ENCODE measurements at regions not wholly inside any gene's neighbourhood (a gene's known extent, or its start where the extent isn't known, plus 50 kb on each side); places are given as distances from the start of the nearest gene placed in this dataset.

- Mint-ChIP-seq H3K4me3 (no peak overlapping the region), H3K27me3 (no peaks in the 10 kb centered on the region)
- intact Hi-C loops (cut with DNase I, micrococcal nuclease): loop anchor here in 1 of 2 experiments (10.0 kb wide), 1 partner anchor 59 kb away; no protein-coding TSS in a partner anchor
These were observed 324.5 kb downstream of the SOX9 start for GRCh38 chr17:72445055-72445991.

GRCh38 chr17:72446118-72446517 lies 325.3 kb downstream of the SOX9 start:
- POLR2A ChIA-PET: no interaction called here
- Mint-ChIP-seq H3K4me3 (no peak overlapping the region), H3K27ac (no peak overlapping the region), H3K9me3 (ENCODE audit: low read depth) (no peaks in the 10 kb centered on the region), H3K36me3 (ENCODE audit: low read depth) (no peaks in the 10 kb centered on the region), H3K4me1 (no peaks in the 10 kb centered on the region), H3K27me3 (no peaks in the 10 kb centered on the region)
- DNase-seq (no peak), ATAC-seq (no peak)
- intact Hi-C loops (cut with DNase I, micrococcal nuclease): loop anchor here in 1 of 2 experiments (10.0 kb wide), 1 partner anchor 59 kb away; no protein-coding TSS in a partner anchor
- CTCF ChIA-PET: interaction anchor here (0.7 kb wide), 1 partner anchor 1045 kb away, joined by 3 read pairs; no protein-coding TSS in a partner anchor

More at GRCh38 chr17:72445055-72445991, 324.5 kb downstream of the SOX9 start:
- DNase-seq (no peak), ATAC-seq (no peak)
- no peaks in the 10 kb centered on the region for H3K36me3 Mint-ChIP-seq (ENCODE audit: low read depth)
- POLR2A ChIA-PET: no interaction called here
- H3K9me3 Mint-ChIP-seq (ENCODE audit: low read depth): no peaks in the 10 kb centered on the region
- no peak overlapping the region for H3K27ac Mint-ChIP-seq
- no peaks in the 10 kb centered on the region for H3K4me1 Mint-ChIP-seq
- CTCF ChIA-PET: interaction anchor here (0.7 to 0.9 kb wide), 2 partner anchors 19 to 1045 kb away, joined by 3 to 4 read pairs; no protein-coding TSS in a partner anchor

- Mint-ChIP-seq H3K4me1 (no peaks in the 10 kb centered on the region), H3K9me3 (ENCODE audit: low read depth) (no peaks in the 10 kb centered on the region), H3K27me3 (no peaks in the 10 kb centered on the region), H3K27ac (no peak overlapping the region), H3K4me3 (no peak overlapping the region), H3K36me3 (ENCODE audit: low read depth) (no peaks in the 10 kb centered on the region)
- CTCF ChIA-PET: no interaction called here
- POLR2A ChIA-PET: no interaction called here
- intact Hi-C loops (cut with DNase I, micrococcal nuclease): loop anchor here in 1 of 2 experiments (10.0 kb wide), 1 partner anchor 58 kb away; no protein-coding TSS in a partner anchor
- DNase-seq: no peak
- no peak for ATAC-seq
These were observed 325.9 kb downstream of the SOX9 start for GRCh38 chr17:72446525-72447250.

- H3K9me3 Mint-ChIP-seq (ENCODE audit: low read depth): no peaks in the 10 kb centered on the region
- CTCF ChIA-PET: no interaction called here
- ATAC-seq: no peak
These were observed 326.4 kb downstream of the SOX9 start for GRCh38 chr17:72447251-72447640.

GRCh38 chr17:72448019-72448418 lies 327.2 kb downstream of the SOX9 start:
- POLR2A ChIA-PET: no interaction called here
- ATAC-seq (no peak), DNase-seq (no peak)
- H3K27ac Mint-ChIP-seq: no peak overlapping the region
- CTCF ChIA-PET: no interaction called here
- no peaks in the 10 kb centered on the region for H3K36me3 Mint-ChIP-seq (ENCODE audit: low read depth)
- intact Hi-C loops (cut with DNase I, micrococcal nuclease): loop anchor here in 1 of 2 experiments (10.0 kb wide), 1 partner anchor 57 kb away; no protein-coding TSS in a partner anchor
- no peaks in the 10 kb centered on the region for H3K9me3 Mint-ChIP-seq (ENCODE audit: low read depth)
- no peak overlapping the region for H3K4me3 Mint-ChIP-seq
- no peaks in the 10 kb centered on the region for H3K4me1 Mint-ChIP-seq
- H3K27me3 Mint-ChIP-seq: peaks cover 1% of the 10 kb centered on the region

More at GRCh38 chr17:72447251-72447640, 326.4 kb downstream of the SOX9 start:
- H3K4me3 Mint-ChIP-seq: no peak overlapping the region
- peaks cover under 1% of the 10 kb centered on the region for H3K27me3 Mint-ChIP-seq
- H3K27ac Mint-ChIP-seq: no peak overlapping the region
- intact Hi-C loops (cut with DNase I, micrococcal nuclease): loop anchor here in 1 of 2 experiments (10.0 kb wide), 1 partner anchor 58 kb away; no protein-coding TSS in a partner anchor
- POLR2A ChIA-PET: no interaction called here
- H3K36me3 Mint-ChIP-seq (ENCODE audit: low read depth): no peaks in the 10 kb centered on the region
- DNase-seq: no peak
- H3K4me1 Mint-ChIP-seq: no peaks in the 10 kb centered on the region

- Mint-ChIP-seq H3K27ac (no peak overlapping the region), H3K4me3 (no peak overlapping the region), H3K36me3 (ENCODE audit: low read depth) (no peaks in the 10 kb centered on the region), H3K9me3 (ENCODE audit: low read depth) (no peaks in the 10 kb centered on the region), H3K4me1 (no peaks in the 10 kb centered on the region), H3K27me3 (peaks cover 1% of the 10 kb centered on the region)
- intact Hi-C loops (cut with DNase I, micrococcal nuclease): no loop called here
- ChIA-PET POLR2A (no interaction called here), CTCF (interaction anchor here (1.1 kb wide), 1 partner anchor 86 kb away, joined by 3 read pairs; no protein-coding TSS in a partner anchor)
- DNase-seq: no peak
- no peak for ATAC-seq
These were observed 331.7 kb downstream of the SOX9 start for GRCh38 chr17:72452286-72453173.

- no peak for DNase-seq
- Mint-ChIP-seq H3K27ac (no peak overlapping the region), H3K4me3 (no peak overlapping the region), H3K4me1 (no peaks in the 10 kb centered on the region), H3K36me3 (ENCODE audit: low read depth) (no peaks in the 10 kb centered on the region), H3K27me3 (peaks cover 1% of the 10 kb centered on the region), H3K9me3 (ENCODE audit: low read depth) (no peaks in the 10 kb centered on the region)
- CTCF ChIA-PET: no interaction called here
- intact Hi-C loops (cut with DNase I, micrococcal nuclease): no loop called here
- POLR2A ChIA-PET: no interaction called here
- no peak for ATAC-seq
These were observed 333.5 kb downstream of the SOX9 start for GRCh38 chr17:72454342-72454741.

- Mint-ChIP-seq H3K27ac (no peak overlapping the region), H3K27me3 (peaks cover 1% of the 10 kb centered on the region), H3K4me3 (no peak overlapping the region), H3K4me1 (no peaks in the 10 kb centered on the region), H3K36me3 (ENCODE audit: low read depth) (no peaks in the 10 kb centered on the region), H3K9me3 (ENCODE audit: low read depth) (no peaks in the 10 kb centered on the region)
- POLR2A ChIA-PET: no interaction called here
- CTCF ChIA-PET: interaction anchor here (0.8 kb wide), 1 partner anchor 40 kb away, joined by 3 read pairs; no protein-coding TSS in a partner anchor
- intact Hi-C loops (cut with DNase I, micrococcal nuclease): no loop called here
- ATAC-seq (no peak), DNase-seq (no peak)
These were observed 334.7 kb downstream of the SOX9 start for GRCh38 chr17:72455562-72455961.

- Mint-ChIP-seq H3K36me3 (ENCODE audit: low read depth) (no peaks in the 10 kb centered on the region), H3K27me3 (peaks cover 1% of the 10 kb centered on the region), H3K9me3 (ENCODE audit: low read depth) (no peaks in the 10 kb centered on the region), H3K4me1 (no peaks in the 10 kb centered on the region), H3K4me3 (no peak overlapping the region), H3K27ac (no peak overlapping the region)
- no peak for DNase-seq
- POLR2A ChIA-PET: no interaction called here
- ATAC-seq: no peak
- CTCF ChIA-PET: interaction anchor here (0.8 kb wide), 1 partner anchor 41 kb away, joined by 3 read pairs; no protein-coding TSS in a partner anchor
- intact Hi-C loops (cut with DNase I, micrococcal nuclease): no loop called here
These were observed 335.3 kb downstream of the SOX9 start for GRCh38 chr17:72456075-72456474.

GRCh38 chr17:72457712-72458111 lies 336.9 kb downstream of the SOX9 start:
- Mint-ChIP-seq H3K4me1 (no peaks in the 10 kb centered on the region), H3K9me3 (ENCODE audit: low read depth) (no peaks in the 10 kb centered on the region), H3K36me3 (ENCODE audit: low read depth) (no peaks in the 10 kb centered on the region), H3K27me3 (no peaks in the 10 kb centered on the region), H3K4me3 (no peak overlapping the region), H3K27ac (no peak overlapping the region)
- ChIA-PET POLR2A (no interaction called here), CTCF (interaction anchor here (0.6 kb wide), 1 partner anchor 1976 kb away, joined by 3 read pairs; no protein-coding TSS in a partner anchor)
- ATAC-seq (no peak), DNase-seq (no peak)
- intact Hi-C loops (cut with DNase I, micrococcal nuclease): no loop called here

- POLR2A ChIA-PET: no interaction called here
- CTCF ChIA-PET: no interaction called here
- Mint-ChIP-seq H3K4me3 (no peak overlapping the region), H3K9me3 (ENCODE audit: low read depth) (no peaks in the 10 kb centered on the region), H3K4me1 (no peaks in the 10 kb centered on the region), H3K27me3 (no peaks in the 10 kb centered on the region), H3K36me3 (ENCODE audit: low read depth) (no peaks in the 10 kb centered on the region), H3K27ac (no peak overlapping the region)
- ATAC-seq: no peak
- no peak for DNase-seq
- intact Hi-C loops (cut with DNase I, micrococcal nuclease): no loop called here
These were observed 337.5 kb downstream of the SOX9 start for GRCh38 chr17:72458301-72458700.

All from activated CD4-positive, alpha-beta T cell treated with anti-CD3 and anti-CD28 coated beads for 36 hours (primary cell).